Stimulated activated CD8-positive, alpha-beta memory T cell treated with anti-CD3 and anti-CD28 coated beads, Interleukin-2, amount 100 ng/mL, for 48 hours (primary cell): ENCODE measurements at regions not wholly inside any gene's neighbourhood (a gene's known extent, or its start where the extent isn't known, plus 50 kb on each side); places are given as distances from the start of the nearest gene placed in this dataset.
"Not testable (repeated sequence)": the region's sequence is repeated elsewhere in the genome, so short reads cannot be mapped to it uniquely, and the experiment has no call there.

Experiments
- DNase-seq, 2 donors: peaks; one replicate each; pipeline ENCODE4 v3.0.0-alpha.2; 2020; ENCODE audit warnings: low read depth in 2 of 2

DNA sequence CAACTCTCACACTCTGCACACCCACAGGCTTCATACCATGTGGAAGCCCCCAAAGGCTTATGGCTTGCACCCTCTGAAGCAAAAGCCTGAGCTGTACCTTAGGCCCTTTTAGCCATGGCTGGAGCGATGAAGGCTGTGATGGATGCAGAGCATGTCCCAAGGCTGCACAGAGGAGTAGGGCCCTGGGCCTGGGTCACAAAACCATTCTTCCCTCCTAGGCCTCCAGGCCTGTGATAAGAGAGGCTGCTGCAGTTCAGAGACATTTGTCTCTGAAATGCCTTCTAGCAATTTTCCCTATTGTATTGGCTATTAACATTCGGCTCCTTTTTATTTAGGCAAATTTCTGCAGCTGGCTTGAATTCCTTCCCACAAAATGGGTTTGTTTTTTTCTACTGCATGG, 1707.7 kb downstream of the MRPL39 start:
- no peak for DNase-seq

DNA sequence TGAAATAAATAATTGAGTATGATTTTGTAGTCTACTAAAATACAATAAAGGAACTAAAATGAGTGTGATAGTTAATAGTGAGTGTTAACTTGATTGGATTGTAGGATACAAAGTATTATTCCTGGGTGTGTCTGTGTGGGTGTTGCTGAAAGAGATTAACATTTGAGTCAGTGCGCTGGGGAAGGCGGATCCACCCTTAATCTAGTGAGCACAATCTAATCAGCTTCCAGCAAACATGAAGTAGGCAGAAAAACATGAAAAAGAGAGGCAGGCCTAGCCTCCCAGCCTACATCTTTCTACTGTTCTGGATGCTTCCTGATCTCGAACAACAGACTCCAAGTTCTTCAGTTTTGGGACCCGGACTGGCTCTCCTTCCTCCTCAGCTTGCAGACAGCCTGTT, 1716.6 kb downstream of the MRPL39 start:
- DNase-seq = no peak

DNA sequence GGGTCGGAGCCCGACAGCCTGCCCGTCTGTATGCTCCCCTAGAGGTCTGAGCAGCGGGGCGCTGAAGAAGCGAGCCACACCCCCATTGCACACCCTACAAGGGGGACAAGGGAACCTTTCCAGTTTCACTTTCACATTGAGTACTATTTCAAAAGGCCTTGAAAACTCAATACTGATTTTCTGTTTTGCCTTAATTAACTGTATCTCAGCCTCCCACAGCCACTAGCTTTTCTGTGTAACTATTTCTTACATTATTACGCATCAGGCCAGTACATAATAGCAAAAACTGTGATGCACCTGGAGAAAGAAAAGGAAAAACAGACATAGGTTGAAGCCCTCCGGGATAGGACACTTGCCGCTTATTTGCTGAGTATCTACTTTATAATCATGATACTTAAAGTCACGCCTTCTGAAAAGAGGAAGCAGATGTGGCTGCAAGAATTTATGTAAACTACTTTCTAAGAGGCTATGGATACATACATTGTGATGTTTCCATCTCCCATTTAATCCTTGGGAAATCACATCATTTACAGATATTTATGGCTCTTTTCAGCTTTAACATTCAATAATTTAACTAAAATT, 1719.5 kb downstream of the MRPL39 start:
- DNase-seq = no peak

DNA sequence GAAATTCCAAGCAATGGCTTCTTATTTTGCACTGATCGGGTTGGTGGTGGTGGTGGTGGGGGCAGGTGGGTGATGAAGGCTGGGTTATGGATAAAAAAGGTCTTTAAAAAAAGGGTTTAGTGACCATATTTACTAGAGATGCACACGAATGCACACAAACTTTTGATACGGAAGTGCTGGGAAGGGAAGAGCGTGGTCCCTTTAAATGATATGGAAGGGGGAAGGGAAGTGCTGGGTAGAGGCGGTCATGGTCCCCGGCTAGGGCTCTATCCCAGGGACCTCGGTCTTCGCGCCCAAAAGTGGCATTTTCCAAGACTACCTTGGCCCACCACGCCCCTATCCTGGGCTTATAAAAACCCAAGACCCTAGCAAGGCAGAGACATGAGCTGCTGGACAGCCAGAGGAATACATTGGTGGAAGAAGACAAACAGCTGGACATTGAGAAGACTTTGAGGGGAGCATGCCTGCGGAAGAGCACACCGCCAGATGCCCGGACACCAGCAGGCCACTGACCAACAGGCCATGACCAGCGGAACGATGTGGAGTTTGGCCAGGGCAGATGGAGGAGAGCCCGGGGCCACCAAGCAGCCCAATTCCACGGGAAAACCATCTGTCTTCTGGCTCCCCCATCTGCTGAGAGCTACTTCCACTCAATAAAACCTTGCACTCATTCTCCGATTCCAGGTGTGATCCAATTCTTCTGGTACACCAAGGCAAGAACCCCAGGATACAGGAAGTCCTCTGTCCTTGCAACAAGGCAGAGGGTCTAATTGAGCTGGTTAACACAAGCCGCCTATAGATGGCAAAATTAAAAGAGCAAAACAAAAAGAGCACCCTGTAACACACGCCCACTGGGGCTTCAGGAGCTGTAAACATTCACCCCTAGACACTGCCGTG, 1720.2 kb downstream of the MRPL39 start:
- DNase-seq = no peak

DNA sequence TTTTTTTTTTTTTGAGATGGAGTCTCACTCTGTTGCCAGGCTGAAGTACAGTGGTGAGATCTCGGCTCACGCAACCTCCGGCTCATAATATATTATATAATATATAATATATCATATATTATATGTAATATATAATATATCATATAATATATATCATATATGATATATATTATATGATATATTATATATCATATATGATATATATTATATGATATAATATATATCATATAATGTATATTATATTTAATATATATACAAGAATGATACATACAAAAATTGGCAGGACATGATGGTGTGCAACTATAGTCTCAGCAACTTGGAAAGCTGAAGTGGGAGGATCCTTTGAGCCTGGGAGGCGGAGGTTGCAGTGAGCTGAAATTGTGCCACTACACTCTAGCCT, 1725.5 kb downstream of the MRPL39 start:
- DNase-seq = no peak

DNA sequence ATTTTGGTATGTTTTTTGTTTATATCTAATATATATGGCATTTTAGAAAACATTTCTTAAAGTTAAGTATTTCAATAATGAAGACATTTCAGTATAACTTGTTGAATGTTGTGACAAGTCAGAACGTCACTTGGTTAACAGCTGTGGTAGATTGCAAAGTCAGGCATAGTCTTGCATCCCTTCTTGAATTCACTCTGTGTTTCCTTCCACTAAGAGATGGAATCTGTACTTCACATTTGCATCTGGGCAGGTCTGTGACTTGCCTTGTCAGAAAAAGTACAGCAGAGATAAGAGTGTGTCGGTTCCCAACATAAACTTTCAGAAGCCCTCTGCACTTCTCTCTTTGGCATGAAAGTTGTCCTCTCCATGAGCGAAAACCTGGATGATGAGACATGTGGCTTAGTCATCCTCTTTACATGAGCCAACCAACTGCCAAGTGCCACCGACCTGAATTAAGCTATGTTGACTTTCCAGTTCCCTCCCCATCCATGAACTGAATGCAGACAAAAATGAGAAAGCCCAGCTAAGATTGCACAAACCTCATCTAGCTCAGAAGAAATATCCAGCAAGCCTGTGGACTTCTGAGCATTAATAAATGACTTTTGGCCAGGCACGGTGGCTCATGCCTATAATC, 1730.2 kb downstream of the MRPL39 start:
- DNase-seq = no peak

DNA sequence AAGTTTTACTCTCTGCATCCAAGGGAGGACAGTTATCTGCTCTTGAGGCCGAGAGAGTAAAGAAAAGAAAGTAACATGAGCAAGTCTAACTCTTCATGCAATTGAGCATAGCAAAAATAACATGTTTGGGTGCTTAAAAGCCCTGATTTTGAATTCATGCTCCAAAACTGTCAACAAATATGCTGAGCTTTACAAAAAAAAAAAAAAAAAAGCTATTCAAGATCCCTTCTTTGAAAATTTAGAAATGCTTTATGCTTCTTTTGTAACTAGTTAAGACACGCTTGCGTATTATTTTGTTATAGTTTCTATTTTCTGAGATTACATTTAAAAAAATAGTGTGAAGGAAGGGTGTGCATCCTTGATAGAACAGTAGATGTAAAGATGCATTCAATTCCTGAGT, 1733.0 kb downstream of the MRPL39 start:
- DNase-seq = no peak

DNA sequence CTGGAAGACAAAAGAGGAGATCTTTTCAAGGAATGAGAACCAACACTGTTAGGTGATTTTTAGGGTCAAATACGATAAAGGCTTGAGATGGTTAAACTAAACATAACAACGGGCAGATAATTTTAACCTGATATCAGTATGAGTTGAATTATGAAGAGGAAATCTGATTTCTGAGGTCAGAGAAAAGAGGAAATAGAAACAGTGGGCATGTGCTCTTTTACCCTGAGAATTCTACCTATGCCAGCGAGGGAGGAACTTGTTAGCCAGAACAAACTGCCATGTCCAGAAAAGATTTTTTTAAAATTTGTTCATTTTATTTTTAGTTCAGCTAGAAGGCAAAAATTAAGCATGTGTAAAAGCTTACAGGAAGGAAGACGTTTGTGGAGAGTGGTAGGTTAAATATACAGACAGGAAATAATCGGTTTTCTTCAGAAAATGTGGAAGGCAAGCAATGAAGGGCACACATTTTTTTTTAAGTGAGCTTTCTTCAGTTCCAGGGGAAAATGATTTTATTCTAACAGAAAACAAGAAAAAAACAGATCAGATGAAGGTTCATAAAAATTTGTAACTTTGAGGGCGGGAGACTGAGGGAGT, 1745.3 kb downstream of the MRPL39 start:
- DNase-seq = no peak

DNA sequence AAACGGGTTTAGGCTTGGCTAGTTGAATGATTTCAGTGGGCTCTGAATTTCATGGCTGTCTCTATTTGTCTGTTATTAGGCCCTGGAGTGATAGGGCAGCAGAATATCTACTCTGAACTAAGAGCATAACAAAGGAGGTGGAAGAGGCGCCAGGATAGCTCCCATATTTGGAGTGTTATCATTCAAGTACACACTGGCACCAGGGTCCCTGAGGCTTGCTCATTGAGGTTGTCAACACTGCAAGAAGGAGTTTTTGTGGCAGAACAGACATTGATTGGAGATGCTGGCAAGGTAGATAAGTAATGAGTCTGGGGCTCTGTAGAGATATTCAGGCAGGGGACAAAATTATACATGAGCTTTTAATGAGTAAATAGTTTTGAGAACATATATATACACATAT, 1748.4 kb downstream of the MRPL39 start:
- DNase-seq = no peak

DNA sequence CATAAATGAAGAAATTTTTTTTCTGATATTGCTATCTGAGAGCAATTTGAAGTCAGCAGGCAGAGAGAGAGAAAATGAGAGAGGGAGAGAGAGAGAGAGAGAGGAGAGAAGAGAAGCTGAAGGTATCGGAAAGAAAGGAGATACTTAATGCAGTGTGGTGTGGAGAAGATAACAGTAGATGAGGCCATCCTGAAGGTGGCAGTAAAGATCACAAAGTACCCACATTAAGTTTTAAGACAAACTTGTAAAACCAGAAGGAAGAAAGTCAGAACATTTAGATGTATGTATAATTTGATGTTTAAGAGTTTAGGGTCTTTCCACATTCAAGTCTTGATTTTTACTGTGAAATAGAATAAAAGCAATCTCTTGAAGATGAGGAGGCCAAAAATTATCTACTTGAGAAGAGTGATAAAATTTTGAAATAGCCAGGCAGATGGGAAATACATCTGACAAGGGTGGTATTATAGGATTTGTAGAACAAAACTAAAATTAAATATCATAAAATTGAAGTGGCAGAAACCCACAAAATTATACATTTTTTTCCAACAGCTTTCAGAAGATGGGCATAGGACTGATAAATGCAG, 1753.4 kb downstream of the MRPL39 start:
- no peak for DNase-seq

DNA sequence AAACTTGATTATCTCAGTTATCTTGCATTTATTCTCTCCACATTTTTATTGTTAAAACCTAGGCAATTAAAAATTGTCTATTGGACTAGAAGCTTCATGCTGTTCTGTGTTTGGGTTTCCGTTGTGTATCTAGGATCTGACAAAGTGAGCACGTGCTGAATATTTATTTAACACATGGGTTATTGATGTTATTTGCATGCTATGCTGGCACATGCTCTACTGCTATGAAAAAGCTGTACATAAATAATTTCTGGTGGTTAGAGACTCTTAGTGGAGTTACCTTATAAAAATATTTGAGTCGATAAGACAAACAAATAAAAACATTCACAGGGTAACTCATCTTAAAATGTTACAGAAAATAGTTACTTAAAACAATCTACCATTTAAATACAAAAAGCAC, 1769.7 kb downstream of the MRPL39 start:
- no peak for DNase-seq

DNA sequence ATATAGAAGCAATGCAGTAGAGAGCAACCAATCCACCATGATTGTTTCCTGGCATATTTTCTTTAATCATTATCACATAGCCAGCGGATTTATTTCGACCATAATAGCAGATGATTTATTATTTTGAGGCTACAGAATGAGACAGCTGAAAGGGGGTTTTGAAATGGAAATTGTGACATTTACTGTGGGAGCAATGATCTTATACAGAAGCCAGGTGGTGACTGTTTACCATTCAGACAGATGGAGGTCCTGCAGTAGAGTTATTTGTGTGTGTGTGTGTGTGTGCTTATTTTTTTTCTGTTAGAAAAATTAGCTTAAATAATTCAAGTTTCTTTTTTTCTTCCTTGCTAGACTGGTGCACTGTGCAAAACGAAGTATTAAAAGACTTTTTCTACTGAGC, 1784.5 kb downstream of the MRPL39 start:
- no peak for DNase-seq

DNA sequence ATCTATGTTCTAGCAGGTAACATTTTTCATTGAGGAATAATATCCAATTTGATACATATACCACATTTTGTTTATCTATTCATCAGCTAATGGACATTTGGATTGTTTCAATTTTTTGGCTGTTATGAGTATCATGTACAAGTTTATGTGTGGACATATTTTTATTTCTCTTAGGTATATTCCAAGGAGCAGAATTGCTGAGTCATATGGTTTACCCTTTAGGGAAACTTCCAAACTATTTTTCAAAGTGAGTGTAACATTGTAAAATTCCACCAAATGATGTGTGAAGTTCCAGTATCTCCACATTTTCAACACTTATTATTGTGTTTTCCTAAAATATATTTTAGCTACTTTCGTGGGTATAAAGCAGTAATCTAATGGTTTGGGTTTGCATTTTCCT, 1789.9 kb downstream of the MRPL39 start:
- no peak for DNase-seq

DNA sequence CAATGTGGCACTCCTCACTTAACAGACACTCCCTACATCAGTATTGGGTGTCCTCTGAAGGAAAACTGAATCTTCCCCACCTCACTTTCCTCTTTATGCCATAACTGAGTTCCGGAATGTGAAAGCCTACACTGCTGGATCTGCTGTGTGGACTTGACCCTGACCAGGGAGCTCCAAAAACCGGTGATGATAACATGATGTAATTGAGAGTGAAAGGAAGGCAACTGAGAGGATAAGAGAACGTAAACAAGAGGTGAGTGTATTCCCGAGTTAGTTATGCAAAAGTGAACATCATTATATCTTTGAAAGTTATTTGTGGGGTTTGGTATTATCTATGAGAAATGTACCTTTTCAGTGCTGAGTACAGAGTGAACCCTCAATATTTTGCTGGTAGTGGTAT, 1794.8 kb downstream of the MRPL39 start:
- no peak for DNase-seq

DNA sequence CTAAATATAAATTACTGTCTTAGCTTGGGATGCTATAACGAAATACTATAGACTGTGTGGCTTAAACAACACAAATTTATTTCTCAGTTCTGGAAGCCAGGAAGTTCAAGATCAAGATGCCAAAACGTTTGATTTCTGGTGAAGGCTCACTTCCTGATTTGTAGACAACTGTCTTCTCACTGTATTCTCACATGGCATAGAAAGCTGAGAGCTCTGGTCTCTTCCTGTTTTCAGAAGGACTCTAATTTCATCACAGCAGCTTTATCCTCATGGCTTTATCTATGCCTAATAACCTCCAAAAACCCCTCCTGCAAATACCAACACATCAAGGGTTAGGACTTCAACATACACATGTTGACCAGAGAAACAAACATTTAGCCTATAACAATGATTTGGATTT, 1795.5 kb downstream of the MRPL39 start:
- no peak for DNase-seq

DNA sequence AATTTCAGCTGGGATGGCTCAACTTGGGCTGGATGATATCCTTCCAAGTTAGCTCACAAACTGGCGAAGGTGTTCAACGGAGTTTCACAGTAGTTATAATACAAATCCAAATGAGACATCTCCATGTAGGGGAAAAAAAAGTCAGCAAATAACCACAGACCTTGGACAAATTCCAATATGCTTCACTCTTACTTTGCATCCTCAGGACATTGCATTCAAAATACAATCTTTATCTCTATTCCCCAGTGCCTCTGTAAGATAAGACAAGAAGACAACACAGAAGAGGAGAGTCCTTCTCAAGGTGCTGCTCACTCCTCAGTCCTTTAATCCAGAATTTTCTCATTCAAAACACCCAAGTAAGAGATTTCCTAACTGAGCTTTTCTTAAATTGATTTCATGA, 1797.7 kb downstream of the MRPL39 start:
- no peak for DNase-seq

DNA sequence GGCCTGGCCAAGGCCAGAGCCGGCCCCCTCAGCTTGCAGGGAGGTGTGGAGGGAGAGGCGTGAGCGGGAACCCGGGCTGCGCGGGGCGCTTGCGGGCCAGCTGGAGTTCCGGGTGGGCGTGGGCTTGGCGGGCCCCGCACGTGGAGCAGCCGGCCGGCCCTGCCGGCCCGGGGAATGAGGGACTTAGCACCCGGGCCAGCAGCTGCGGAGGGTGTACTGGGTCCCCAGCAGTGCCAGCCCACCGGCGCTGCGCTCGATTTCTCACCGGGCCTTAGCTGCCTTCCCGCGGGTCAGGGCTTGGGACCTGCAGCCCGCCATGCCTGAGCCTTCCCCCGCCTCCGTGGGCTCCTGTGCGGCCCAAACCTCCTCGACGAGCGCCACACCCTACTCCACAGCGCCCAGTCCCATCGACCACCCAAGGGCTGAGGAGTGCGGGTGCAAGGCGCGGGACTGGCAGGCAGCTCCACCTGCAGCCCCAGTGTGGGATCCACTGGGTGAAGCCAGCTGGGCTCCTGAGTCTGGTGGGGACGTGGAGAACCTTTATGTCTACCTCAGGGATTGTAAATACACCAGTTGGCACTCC, 1800.2 kb downstream of the MRPL39 start:
- DNase-seq = not testable (repeated sequence)

DNA sequence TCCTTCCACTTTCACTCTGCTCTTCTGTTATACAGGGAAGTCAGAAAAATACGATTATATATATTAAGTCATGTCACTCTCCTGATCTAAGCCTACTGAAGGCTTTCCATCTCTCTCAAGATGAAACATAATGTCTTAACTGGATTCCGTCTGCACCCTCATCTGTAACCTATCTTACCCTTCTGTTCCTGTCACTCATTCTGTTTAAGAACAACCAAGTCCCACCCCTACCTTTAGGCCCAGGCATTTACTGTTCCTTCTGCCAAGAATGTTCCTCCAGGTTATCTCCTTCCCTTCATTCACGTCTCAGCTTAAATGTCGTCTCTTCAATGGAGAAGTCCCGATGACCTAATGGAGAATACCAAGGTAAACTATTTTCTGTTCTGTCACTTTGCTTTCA, 1802.4 kb downstream of the MRPL39 start:
- DNase-seq = no peak

DNA sequence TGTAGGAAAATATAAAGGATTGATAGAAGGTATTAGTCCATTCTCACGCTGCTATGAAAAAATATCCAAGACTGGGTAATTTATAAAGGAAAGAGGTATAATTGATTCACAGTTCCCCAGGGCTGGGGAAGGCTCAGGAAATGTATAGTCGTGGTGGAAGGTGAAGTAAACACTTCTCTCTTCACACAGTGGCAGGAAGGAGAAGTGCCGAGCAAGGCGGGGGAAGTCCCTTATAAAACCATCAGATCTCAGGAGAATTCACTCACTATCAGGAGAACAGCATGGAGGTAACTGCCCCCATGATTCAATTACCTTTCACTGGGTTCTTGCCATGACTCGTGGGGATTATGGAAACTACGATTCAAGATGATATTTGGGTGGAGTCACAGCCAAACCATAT, 1806.0 kb downstream of the MRPL39 start:
- no peak for DNase-seq

DNA sequence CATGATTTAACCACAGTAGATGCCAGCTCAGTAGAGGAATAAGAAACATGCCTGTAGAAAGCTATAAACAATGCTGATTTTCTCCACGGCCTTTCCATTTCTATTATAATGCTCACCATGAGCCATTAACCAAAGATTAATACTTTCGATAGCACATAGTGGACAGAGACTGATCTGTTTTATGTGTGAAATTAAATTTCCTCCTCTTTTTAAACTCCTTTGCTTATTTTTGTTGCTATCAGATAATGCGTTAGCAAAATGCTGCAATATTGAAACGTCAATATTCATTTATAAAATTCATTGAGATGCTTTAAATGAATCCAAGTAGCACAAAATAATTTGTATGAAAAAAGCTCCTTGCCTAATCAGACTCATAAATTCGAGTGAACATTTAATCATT, 1807.9 kb downstream of the MRPL39 start:
- DNase-seq = no peak

DNA sequence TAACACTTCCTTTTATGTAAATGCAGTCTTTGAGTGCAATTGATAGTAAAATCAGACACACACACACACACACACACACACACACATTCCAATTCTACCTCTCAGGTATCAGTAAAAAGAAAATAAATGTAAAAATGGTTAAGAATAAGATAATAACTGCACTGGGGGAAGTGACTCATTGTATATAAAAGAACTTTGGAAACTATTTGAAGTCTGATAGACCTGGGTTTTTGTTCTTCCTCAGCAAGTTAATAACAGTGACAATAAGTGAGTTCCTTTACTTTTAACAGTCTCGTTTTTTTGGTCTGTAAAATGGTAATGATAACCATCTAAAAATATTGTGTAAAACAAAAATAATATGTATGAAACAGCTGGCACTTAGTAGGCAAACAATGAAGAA, 1815.0 kb downstream of the MRPL39 start:
- no peak for DNase-seq

DNA sequence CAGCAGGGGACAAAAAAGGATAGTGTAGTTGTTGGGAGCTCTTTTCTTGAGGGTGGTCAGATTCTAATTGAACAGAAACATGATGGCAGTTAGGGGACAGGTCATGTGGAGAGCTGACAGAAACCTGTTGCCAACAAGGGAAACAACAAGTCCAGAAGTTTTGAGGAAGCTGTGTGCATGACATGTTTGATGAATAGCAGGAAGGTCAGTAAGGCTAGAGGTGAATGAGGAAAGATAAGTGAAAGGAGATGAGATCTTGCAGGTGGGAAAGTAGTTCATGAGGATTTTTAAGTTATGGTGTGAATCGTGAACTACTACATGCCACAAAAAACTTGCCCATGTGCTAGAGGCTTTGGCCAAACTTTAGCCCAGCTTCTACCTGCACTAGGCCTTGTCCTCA, 1817.4 kb downstream of the MRPL39 start:
- no peak for DNase-seq
